Fibroblast of lung (primary cell): ENCODE measurements at regions not wholly inside any gene's neighbourhood (a gene's known extent, or its start where the extent isn't known, plus 50 kb on each side); places are given as distances from the start of the nearest gene placed in this dataset.

Source experiments
- DNase-seq, 2 donors: peaks; one replicate each; pipeline versions ENCODE4 v3.0.0 to v3.0.0-alpha.2; 2010; ENCODE audit warnings: low read depth in 2 of 2
- H2AFZ ChIP-seq: 2 replicates; pipeline ENCODE4 v1.5.1; 2012; ENCODE audit warnings: low read length, control low read depth, inconsistent platforms
- H3K27ac ChIP-seq: 2 replicates; pipeline ENCODE4 v1.5.1; 2011; ENCODE audit warnings: low read length, control low read depth; ENCODE audit not compliant: insufficient read depth
- H3K27me3 ChIP-seq: 2 replicates; pipeline ENCODE4 v1.5.1; 2011; ENCODE audit warnings: mild to moderate bottlenecking, low read length; ENCODE audit not compliant: control insufficient read depth, insufficient read depth
- H3K36me3 ChIP-seq: 2 replicates; pipeline ENCODE4 v1.5.1; 2011; ENCODE audit warnings: low read length; ENCODE audit not compliant: control insufficient read depth, insufficient read depth
- H3K4me1 ChIP-seq: 2 replicates; pipeline ENCODE4 v1.5.1; 2011; ENCODE audit warnings: low read length; ENCODE audit not compliant: control insufficient read depth, insufficient read depth; ENCODE audit errors: extremely low read depth
- H3K4me2 ChIP-seq: 2 replicates; pipeline ENCODE4 v1.5.1; 2011; ENCODE audit warnings: low read length, control low read depth; ENCODE audit not compliant: insufficient read depth; ENCODE audit errors: extremely low read depth
- H3K4me3 ChIP-seq, 4 experiments: fragments of 200-600 bp in 1 of 4; sonication (generic) in 1 of 4; replicated peaks in 1 of 4; 2 replicates each; pipeline ENCODE4 v1.5.1; 2011 to 2016; ENCODE audit warnings: low read length in 4 of 4, low read depth in 3 of 4, mild to moderate bottlenecking in 3 of 4, control low read depth in 2 of 4, inconsistent platforms in 1 of 4, mixed read lengths in 1 of 4; ENCODE audit not compliant: insufficient read depth in 1 of 4; ENCODE audit errors: control extremely low read depth in 1 of 4
- H3K79me2 ChIP-seq: 2 replicates; pipeline ENCODE4 v1.5.1; 2012; ENCODE audit warnings: mild to moderate bottlenecking, low read length, inconsistent platforms; ENCODE audit not compliant: control insufficient read depth, insufficient read depth
- H3K9ac ChIP-seq: 2 replicates; pipeline ENCODE4 v1.5.1; 2011; ENCODE audit warnings: mild to moderate bottlenecking, low read length, control low read depth; ENCODE audit not compliant: insufficient read depth
- H3K9me3 ChIP-seq: 2 replicates; pipeline ENCODE4 v1.5.1; 2012; ENCODE audit warnings: low read depth, low read length; ENCODE audit not compliant: control insufficient read depth, insufficient read depth
- H4K20me1 ChIP-seq: 2 replicates; pipeline ENCODE4 v1.5.1; 2011; ENCODE audit warnings: low read length; ENCODE audit not compliant: control insufficient read depth, insufficient read depth; ENCODE audit errors: extremely low read depth
- EZH2 ChIP-seq: IDR thresholded peaks from 2 replicates; pipeline ENCODE4 v1.5.1; 2012; ENCODE audit warnings: low read length, control low read depth, mild to moderate bottlenecking; ENCODE audit errors: missing control alignments
- TF ChIP-seq, protein P1 (sequence below), 2 donors: IDR thresholded peaks in 1 of 2; conservative IDR thresholded peaks in 1 of 2; 1 replicate in 1 of 2; 2 replicates in 1 of 2; pipeline ENCODE4 v1.5.1; 2011 to 2012; ENCODE audit warnings: low read length in 2 of 2, control low read depth in 1 of 2, inconsistent platforms in 1 of 2, low read depth in 1 of 2, mild to moderate bottlenecking in 1 of 2

DNA sequence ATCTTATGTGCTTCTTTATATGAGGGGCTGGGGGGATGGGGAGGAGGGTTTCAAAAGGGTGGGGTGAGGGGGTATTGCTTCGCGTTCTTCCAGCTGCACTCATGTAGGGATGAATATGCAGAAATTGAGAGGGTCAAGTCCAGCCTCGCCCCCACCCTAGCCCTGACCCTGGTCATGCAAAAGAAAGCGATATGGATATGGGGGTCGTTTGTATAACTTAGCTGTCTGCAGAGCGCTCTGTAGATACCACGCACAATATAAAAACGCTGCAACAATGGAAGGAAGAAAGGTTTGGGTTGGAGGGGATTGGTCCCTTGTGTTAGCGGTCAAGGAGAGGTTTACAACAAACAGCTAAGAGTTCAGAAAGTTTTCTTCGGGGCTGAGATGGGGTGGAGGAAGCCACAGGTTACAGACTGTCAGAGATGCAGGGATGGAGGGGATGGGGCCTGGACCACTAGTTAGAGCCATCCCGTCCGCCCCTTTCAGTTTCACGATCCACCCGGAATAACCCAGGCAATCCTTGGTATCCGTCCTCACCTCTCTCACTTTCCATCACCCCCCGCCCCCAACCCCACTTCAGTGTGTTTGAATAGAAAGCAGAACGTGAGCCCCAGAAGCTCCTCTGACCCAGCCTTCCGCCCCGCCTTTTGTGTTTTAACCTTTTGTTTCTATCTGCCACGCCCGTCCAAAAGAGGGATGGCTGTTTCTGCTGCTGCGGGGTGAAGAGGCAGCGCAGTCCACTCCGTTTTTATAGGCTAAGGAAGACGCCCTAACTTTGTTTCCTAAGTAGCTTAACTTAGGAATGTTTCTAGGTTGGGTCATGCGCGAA is 73.5 kb downstream of the SOX4 start:
- TF ChIP-seq EZH2: no peak
- TF ChIP-seq, protein P1, sequence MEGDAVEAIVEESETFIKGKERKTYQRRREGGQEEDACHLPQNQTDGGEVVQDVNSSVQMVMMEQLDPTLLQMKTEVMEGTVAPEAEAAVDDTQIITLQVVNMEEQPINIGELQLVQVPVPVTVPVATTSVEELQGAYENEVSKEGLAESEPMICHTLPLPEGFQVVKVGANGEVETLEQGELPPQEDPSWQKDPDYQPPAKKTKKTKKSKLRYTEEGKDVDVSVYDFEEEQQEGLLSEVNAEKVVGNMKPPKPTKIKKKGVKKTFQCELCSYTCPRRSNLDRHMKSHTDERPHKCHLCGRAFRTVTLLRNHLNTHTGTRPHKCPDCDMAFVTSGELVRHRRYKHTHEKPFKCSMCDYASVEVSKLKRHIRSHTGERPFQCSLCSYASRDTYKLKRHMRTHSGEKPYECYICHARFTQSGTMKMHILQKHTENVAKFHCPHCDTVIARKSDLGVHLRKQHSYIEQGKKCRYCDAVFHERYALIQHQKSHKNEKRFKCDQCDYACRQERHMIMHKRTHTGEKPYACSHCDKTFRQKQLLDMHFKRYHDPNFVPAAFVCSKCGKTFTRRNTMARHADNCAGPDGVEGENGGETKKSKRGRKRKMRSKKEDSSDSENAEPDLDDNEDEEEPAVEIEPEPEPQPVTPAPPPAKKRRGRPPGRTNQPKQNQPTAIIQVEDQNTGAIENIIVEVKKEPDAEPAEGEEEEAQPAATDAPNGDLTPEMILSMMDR (conservative IDR thresholded peaks at IDR 0.05 in 1 of 2, IDR thresholded peaks at IDR 0.05 in 1 of 2; ENCODE audit: low read depth in 1 of 2, low read length in 2 of 2): no peak
- Histone ChIP-seq H3K9me3 (no peaks in the 10 kb centered on the region), H3K4me3 (peak overlapping the region; percentile 50 to 81 (median 58)), H4K20me1 (no peaks in the 10 kb centered on the region), H3K4me1 (no peaks in the 10 kb centered on the region), H3K79me2 (no peaks in the 10 kb centered on the region), H3K27ac (no peak overlapping the region), H2AFZ (peak overlapping the region; percentile 47), H3K4me2 (peak overlapping the region; percentile 80), H3K9ac (no peak overlapping the region), H3K36me3 (no peaks in the 10 kb centered on the region), H3K27me3 (peaks cover 15% of the 10 kb centered on the region)
- peak; percentile 17 to 50 for DNase-seq

DNA sequence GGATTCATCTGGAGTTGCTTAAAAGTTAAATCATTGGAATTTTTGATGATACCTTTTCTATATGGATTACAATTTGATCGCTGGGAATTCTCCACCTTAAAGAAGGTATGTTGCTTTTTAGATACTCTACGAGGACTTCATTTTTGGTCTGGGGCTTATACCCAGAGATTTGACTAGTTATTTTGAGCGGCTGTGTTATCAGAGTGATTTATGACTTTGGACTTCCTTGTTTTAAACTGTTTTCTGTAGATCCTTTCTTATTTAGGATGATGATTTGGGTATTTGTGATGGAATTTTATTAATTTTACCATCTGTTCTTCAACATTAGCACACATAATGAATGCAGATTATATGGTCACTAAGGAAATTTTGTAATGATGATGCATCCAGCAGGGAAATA is 75.2 kb downstream of the SOX4 start:
- H2AFZ ChIP-seq: no peak overlapping the region
- H4K20me1 ChIP-seq: no peaks in the 10 kb centered on the region
- no peaks in the 10 kb centered on the region for H3K9me3 ChIP-seq
- TF ChIP-seq EZH2: no peak
- TF ChIP-seq, protein P1 (conservative IDR thresholded peaks at IDR 0.05 in 1 of 2, IDR thresholded peaks at IDR 0.05 in 1 of 2; ENCODE audit: low read depth in 1 of 2, low read length in 2 of 2): no peak
- H3K4me3 ChIP-seq: no peak overlapping the region
- H3K4me1 ChIP-seq: no peaks in the 10 kb centered on the region
- H3K4me2 ChIP-seq: no peak overlapping the region
- no peaks in the 10 kb centered on the region for H3K79me2 ChIP-seq
- peaks cover 12% of the 10 kb centered on the region for H3K27me3 ChIP-seq
- H3K36me3 ChIP-seq: no peaks in the 10 kb centered on the region
- no peak for DNase-seq
- no peak overlapping the region for H3K9ac ChIP-seq
- H3K27ac ChIP-seq: no peak overlapping the region

DNA sequence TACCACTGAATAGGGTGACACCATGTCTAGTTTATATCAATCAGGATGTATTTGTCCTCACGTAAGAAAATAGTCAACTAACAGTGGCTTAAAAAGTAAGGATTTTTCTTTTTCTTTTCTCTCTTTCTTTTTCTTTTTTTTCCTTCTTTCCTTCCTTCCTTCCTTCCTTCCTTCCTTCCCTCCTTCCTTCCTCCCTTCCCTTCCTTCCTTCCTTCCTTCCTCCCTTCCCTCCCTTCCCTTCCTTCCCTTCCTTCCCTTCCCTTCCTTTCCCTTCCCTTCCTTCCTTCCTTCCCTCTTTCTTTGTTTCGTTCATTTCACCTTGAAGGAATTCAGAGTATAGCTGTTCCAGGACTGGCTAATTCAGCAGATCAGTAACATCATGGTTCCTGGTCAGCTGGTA is 83.2 kb downstream of the SOX4 start:
- no peaks in the 10 kb centered on the region for H4K20me1 ChIP-seq
- H3K4me3 ChIP-seq: no peak overlapping the region
- no peak overlapping the region for H3K9ac ChIP-seq
- H3K9me3 ChIP-seq: no peaks in the 10 kb centered on the region
- no peak for TF ChIP-seq EZH2
- TF ChIP-seq, protein P1 (conservative IDR thresholded peaks at IDR 0.05 in 1 of 2, IDR thresholded peaks at IDR 0.05 in 1 of 2; ENCODE audit: low read depth in 1 of 2, low read length in 2 of 2): no peak
- H3K79me2 ChIP-seq: no peaks in the 10 kb centered on the region
- no peaks in the 10 kb centered on the region for H3K27me3 ChIP-seq
- no peak overlapping the region for H3K27ac ChIP-seq
- no peak overlapping the region for H2AFZ ChIP-seq
- DNase-seq: no peak
- no peak overlapping the region for H3K4me2 ChIP-seq
- H3K36me3 ChIP-seq: no peaks in the 10 kb centered on the region
- H3K4me1 ChIP-seq: no peaks in the 10 kb centered on the region
